Activated B cell treated with CpG ODN at 0.5 μM for 24 hours (primary cell): ENCODE measurements at regions not wholly inside any gene's neighbourhood (a gene's known extent, or its start where the extent isn't known, plus 50 kb on each side); places are given as distances from the start of the nearest gene placed in this dataset.

Experiments
- ATAC-seq: fragments of 200-7000 bp; cut with Tn5 transposase; one replicate; pipeline ENCODE4 v1.10.0; 2021; ENCODE audit warnings: low read depth, mild to moderate bottlenecking, moderate library complexity
- CTCF ChIA-PET: fragments of 350-600 bp; sonication (Branson Sonifier 250); formaldehyde crosslinking; loops from one replicate; lab custom pipeline; 2021; ENCODE audit warnings: antibody characterized with exemption; lab: Charles Lee
- POLR2A ChIA-PET: fragments of 350-600 bp; sonication (Branson Sonifier 250); formaldehyde crosslinking; loops from one replicate; lab custom pipeline; 2021; ENCODE audit warnings: antibody characterized with exemption; lab: Charles Lee
- DNase-seq: peaks from one replicate; pipeline ENCODE4 v3.0.0; 2022
- H3K27ac Mint-ChIP-seq: one replicate; pipeline ENCODE4 v1.8.0; 2020; ENCODE audit warnings: mixed read lengths
- H3K27me3 Mint-ChIP-seq: one replicate; pipeline ENCODE4 v1.8.0; 2021; ENCODE audit warnings: mixed read lengths
- H3K36me3 Mint-ChIP-seq: one replicate; pipeline ENCODE4 v1.8.0; 2021; ENCODE audit warnings: low read depth, mixed read lengths
- H3K4me1 Mint-ChIP-seq: one replicate; pipeline ENCODE4 v1.8.0; 2021; ENCODE audit warnings: mixed read lengths
- H3K4me3 Mint-ChIP-seq: one replicate; pipeline ENCODE4 v1.8.0; 2020; ENCODE audit warnings: mild to moderate bottlenecking, mixed read lengths
- H3K9me3 Mint-ChIP-seq: one replicate; pipeline ENCODE4 v1.8.0; 2020; ENCODE audit warnings: mixed read lengths
- intact Hi-C: fragments of 100-400 bp; cut with micrococcal nuclease; formaldehyde crosslinking; loops from one replicate; pipeline ENCODE4 v1.15.1; 2024
- TF ChIP-seq, protein P1 (sequence below): fragments of 200-600 bp; IDR thresholded peaks from one replicate; pipeline ENCODE4 v1.8.0; 2022; ENCODE audit warnings: antibody characterized with exemption, mild to moderate bottlenecking

DNA sequence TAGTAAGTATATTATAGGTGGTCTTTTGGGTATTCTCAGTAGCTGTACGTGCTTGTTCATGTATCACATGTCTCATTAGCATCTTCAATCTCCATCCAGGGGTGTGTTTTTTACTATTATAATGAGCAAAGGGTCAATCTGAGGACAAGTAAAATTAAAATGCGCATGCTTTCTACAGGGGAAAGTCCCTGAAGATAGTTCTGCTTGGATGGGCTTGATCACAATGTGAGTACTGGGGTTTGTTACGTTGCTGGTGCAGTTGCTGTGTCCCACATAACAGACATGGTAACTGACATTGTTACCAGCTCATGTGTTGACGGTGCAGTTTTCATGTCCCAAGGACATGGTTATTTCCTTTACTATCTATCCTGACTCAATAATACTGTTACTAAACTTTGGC lies 65.9 kb downstream of the UCHL1 start:
- TF ChIP-seq, protein P1, sequence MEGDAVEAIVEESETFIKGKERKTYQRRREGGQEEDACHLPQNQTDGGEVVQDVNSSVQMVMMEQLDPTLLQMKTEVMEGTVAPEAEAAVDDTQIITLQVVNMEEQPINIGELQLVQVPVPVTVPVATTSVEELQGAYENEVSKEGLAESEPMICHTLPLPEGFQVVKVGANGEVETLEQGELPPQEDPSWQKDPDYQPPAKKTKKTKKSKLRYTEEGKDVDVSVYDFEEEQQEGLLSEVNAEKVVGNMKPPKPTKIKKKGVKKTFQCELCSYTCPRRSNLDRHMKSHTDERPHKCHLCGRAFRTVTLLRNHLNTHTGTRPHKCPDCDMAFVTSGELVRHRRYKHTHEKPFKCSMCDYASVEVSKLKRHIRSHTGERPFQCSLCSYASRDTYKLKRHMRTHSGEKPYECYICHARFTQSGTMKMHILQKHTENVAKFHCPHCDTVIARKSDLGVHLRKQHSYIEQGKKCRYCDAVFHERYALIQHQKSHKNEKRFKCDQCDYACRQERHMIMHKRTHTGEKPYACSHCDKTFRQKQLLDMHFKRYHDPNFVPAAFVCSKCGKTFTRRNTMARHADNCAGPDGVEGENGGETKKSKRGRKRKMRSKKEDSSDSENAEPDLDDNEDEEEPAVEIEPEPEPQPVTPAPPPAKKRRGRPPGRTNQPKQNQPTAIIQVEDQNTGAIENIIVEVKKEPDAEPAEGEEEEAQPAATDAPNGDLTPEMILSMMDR: no peak
- Mint-ChIP-seq H3K4me1 (peaks cover 19% of the 10 kb centered on the region), H3K4me3 (no peak overlapping the region), H3K27ac (no peak overlapping the region), H3K27me3 (no peaks in the 10 kb centered on the region), H3K9me3 (no peaks in the 10 kb centered on the region), H3K36me3 (no peaks in the 10 kb centered on the region)
- intact Hi-C loops: no loop called here
- POLR2A ChIA-PET: no interaction called here
- DNase-seq (no peak), ATAC-seq (no peak)
- CTCF ChIA-PET: no interaction called here

DNA sequence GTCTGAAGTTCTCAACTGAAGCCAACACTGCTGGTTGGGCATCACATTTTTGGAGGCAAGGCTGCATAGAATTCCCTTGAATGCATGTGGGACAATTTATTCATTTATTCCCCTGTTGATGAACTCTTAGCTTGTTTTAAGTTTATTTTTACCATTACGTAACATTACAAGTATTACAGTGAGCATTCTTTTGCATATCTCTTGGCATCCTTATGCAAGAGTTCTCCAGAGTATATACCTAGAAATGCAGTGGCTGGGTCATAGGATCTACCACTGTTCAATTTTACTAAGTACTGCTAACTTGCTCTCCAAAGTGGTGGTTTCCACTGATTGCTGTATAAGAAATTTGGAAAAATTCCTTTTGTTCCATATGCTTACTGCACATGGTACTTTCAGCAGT lies 66.5 kb downstream of the UCHL1 start:
- intact Hi-C loops: no loop called here
- ATAC-seq (no peak), DNase-seq (no peak)
- Mint-ChIP-seq H3K36me3 (no peaks in the 10 kb centered on the region), H3K9me3 (no peaks in the 10 kb centered on the region), H3K27ac (no peak overlapping the region), H3K4me1 (peaks cover 19% of the 10 kb centered on the region), H3K27me3 (no peaks in the 10 kb centered on the region), H3K4me3 (no peak overlapping the region)
- TF ChIP-seq, protein P1: no peak
- ChIA-PET CTCF (no interaction called here), POLR2A (no interaction called here)

DNA sequence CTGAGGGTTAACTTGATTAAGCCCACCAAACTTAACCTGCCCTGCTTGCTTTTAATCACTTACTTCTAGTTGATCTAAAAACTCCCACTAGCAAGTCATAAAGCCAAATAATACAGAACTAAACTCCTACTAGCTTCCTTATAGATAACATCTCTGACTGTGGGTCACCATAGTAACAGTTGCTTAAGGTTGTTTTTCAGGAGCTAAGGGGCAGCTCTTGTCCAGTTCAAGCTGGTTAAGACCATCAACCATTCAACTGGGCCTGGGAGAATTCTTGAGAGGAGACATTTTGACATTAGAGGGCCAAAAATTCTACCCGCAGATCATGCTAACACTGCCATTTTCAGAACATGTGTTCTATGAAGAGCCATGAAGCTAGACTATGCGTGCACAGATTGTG lies 67.0 kb downstream of the UCHL1 start:
- no peak overlapping the region for H3K27ac Mint-ChIP-seq
- no peaks in the 10 kb centered on the region for H3K36me3 Mint-ChIP-seq
- H3K4me1 Mint-ChIP-seq: peaks cover 19% of the 10 kb centered on the region
- TF ChIP-seq, protein P1: no peak
- CTCF ChIA-PET: no interaction called here
- DNase-seq (no peak), ATAC-seq (no peak)
- intact Hi-C loops: no loop called here
- POLR2A ChIA-PET: interaction anchor here (0.5 kb wide), 1 partner anchor 12 kb away, joined by 10 read pairs; no protein-coding TSS in a partner anchor
- H3K27me3 Mint-ChIP-seq: no peaks in the 10 kb centered on the region
- no peak overlapping the region for H3K4me3 Mint-ChIP-seq
- H3K9me3 Mint-ChIP-seq: no peaks in the 10 kb centered on the region

DNA sequence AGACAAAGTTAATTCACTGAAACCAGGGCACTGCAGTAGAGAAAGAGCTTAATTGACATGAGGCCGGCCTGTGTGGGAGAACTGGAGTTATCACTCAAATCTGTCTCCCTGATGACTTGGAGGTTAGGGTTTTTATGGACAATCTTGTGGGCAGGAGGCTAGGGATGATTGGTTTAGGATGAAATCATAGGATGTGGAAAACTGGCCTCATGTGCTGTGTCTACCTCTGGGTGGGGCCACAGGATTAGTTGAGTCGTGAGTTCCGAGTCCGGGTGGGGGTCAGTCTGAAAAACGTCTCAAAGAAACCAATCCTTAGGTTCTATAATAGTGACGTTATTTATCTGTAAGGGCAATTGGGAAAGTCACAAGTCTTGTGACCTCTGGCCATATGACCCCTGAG lies 68.1 kb downstream of the UCHL1 start:
- H3K36me3 Mint-ChIP-seq: no peaks in the 10 kb centered on the region
- POLR2A ChIA-PET: no interaction called here
- no peaks in the 10 kb centered on the region for H3K9me3 Mint-ChIP-seq
- peaks cover 4% of the 10 kb centered on the region for H3K27me3 Mint-ChIP-seq
- peaks cover 19% of the 10 kb centered on the region for H3K4me1 Mint-ChIP-seq
- CTCF ChIA-PET: no interaction called here
- ATAC-seq: no peak
- no peak overlapping the region for H3K27ac Mint-ChIP-seq
- H3K4me3 Mint-ChIP-seq: no peak overlapping the region
- intact Hi-C loops: no loop called here
- TF ChIP-seq, protein P1: no peak
- DNase-seq: no peak

DNA sequence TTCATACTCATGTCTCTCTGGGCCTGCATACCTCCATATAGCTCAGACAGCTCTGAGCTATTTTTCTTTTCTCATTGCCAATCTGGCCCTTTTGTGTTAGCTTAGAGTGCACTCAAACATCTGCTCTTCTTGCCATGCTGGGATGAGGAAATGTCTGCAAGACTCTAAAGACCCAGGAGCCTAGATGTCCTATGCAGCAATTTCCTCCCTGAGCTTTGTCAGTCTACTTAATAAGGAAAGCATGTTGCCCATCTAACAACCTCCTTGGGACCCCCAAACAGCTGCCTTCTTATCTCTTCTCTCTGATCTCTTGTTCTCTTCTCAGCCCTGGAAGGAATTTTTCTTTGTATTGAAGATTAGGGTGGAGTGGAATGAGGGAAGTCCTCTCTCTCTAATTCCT lies 69.2 kb downstream of the UCHL1 start:
- intact Hi-C loops: no loop called here
- Mint-ChIP-seq H3K9me3 (no peaks in the 10 kb centered on the region), H3K27me3 (peaks cover 5% of the 10 kb centered on the region), H3K4me1 (peaks cover 19% of the 10 kb centered on the region), H3K36me3 (no peaks in the 10 kb centered on the region), H3K4me3 (no peak overlapping the region), H3K27ac (no peak overlapping the region)
- POLR2A ChIA-PET: no interaction called here
- ATAC-seq: no peak
- no peak for DNase-seq
- CTCF ChIA-PET: no interaction called here
- TF ChIP-seq, protein P1: no peak
